C4-2B (cell line): ENCODE measurements at regions not wholly inside any gene's neighbourhood (a gene's known extent, or its start where the extent isn't known, plus 50 kb on each side); places are given as distances from the start of the nearest gene placed in this dataset.

Experiments
- H3K27ac ChIP-seq: fragments of 450-650 bp; 2 replicates; pipeline ENCODE4 v1.5.1; 2017
- ZFX ChIP-seq: fragments of 450-650 bp; IDR thresholded peaks from 2 replicates; pipeline ENCODE4 v1.6.1; 2017
- TF ChIP-seq, protein P1 (sequence below): fragments of 450-650 bp; conservative IDR thresholded peaks from 2 replicates; pipeline ENCODE4 v1.5.1; 2017; ENCODE audit warnings: mild to moderate bottlenecking

DNA sequence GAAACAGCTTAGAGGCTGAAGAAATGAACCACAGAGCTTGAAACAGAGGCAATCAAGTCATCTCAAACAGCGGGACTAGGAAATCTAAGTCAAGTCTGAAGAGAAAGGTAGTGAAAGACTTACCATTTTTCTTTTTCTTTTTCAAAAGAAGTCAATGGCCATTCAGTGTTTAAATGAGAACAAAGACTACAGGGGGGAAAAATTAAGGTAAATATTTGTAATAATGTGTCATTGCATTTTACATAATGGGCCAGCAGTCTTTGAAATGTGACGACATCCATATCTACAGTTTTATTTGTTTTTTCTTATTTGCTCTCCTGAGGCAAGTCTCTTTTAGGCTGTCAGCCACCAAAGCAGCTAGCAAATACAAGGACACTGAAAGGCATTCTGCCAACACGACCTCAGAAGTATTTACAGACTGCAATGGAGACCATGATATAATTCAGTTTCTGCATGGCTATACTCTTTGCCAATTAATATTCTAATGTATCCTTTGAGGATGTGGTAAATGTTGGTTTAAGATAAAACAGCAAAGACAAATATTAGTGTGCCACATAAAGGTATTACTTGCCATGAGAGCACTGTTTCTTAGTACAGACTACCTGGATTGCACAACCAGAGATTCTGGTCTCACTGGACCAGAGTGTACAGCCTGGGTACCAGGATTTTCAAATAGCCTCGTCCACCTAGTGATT is 307.0 kb upstream of the THBS1 start:
- TF ChIP-seq ZFX: no peak
- TF ChIP-seq, protein P1, sequence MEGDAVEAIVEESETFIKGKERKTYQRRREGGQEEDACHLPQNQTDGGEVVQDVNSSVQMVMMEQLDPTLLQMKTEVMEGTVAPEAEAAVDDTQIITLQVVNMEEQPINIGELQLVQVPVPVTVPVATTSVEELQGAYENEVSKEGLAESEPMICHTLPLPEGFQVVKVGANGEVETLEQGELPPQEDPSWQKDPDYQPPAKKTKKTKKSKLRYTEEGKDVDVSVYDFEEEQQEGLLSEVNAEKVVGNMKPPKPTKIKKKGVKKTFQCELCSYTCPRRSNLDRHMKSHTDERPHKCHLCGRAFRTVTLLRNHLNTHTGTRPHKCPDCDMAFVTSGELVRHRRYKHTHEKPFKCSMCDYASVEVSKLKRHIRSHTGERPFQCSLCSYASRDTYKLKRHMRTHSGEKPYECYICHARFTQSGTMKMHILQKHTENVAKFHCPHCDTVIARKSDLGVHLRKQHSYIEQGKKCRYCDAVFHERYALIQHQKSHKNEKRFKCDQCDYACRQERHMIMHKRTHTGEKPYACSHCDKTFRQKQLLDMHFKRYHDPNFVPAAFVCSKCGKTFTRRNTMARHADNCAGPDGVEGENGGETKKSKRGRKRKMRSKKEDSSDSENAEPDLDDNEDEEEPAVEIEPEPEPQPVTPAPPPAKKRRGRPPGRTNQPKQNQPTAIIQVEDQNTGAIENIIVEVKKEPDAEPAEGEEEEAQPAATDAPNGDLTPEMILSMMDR: no peak; the same call in 1 of the 2 replicates
- peak overlapping the region; percentile 91 for H3K27ac ChIP-seq

- peak overlapping the region; percentile 91 for H3K27ac ChIP-seq
- TF ChIP-seq ZFX: no peak
- TF ChIP-seq, protein P1: no peak
Observed at GRCh38 chr15:39275066-39275465, 305.8 kb upstream of the THBS1 start.

GRCh38 chr15:39279311-39279710 is 301.6 kb upstream of the THBS1 start:
- no peak overlapping the region for H3K27ac ChIP-seq
- TF ChIP-seq, protein P1: no peak

DNA sequence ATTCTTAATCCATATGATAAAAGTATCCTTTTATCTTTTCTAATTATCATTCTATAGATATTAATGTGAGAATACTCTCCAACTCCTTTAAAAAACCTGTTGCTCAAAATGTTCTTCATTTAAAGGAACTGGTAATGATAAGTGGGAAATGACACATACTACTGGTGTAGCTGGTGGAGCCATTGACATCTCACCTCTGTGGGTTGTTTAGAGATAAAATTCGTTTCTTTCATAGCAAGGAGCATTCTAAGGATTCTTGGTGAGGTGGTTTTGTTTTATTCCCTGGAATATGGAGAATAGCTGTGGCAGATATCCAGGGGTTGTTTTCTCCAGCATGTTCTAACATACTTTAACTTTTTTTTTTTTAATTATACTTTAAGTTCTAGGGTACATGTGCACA is 299.8 kb upstream of the THBS1 start:
- TF ChIP-seq ZFX: no peak
- TF ChIP-seq, protein P1: no peak
- no peak overlapping the region for H3K27ac ChIP-seq

GRCh38 chr15:39282663-39283208 is 298.1 kb upstream of the THBS1 start:
- TF ChIP-seq ZFX: no peak
- TF ChIP-seq, protein P1: no peak
- no peak overlapping the region for H3K27ac ChIP-seq

DNA sequence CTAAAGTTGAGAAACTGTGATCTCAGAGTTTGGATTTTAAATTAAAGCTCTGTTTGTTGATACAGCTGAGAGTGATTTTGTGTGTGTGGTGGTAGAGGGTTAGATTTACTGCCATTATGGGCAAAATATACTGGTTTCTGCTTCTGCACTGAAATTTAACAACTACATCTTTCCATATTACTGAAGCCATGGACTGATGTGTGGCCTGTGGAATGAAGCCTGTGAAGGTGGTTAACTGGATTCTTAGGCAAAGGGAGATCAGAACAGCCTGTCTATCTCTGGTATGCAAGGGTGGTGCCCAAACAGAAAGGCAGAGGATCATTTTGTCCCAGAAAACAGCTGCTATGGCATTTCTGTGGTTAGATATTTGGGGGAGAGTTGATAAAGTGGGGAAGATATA is 297.3 kb upstream of the THBS1 start:
- no peak for TF ChIP-seq ZFX
- TF ChIP-seq, protein P1: no peak
- no peak overlapping the region for H3K27ac ChIP-seq

DNA sequence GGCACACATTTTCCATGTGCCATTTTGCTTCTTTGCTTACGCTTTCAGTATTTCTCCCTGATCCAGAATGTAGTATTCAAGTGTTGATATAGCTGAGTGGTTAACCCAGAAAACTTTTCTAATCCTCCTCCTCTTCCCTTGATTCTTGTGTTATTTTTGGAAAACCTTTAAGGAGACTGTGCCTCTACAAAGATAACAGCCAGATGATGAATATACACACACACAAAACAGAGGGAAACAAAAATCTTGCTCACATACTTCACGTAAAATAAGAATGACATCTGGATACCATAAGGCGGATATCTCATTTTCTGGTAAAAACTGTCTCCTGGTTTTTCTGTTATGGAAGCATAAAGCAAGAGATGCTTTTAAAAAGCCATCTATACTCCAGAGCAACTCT is 295.8 kb upstream of the THBS1 start:
- TF ChIP-seq, protein P1: no peak
- no peak for TF ChIP-seq ZFX
- H3K27ac ChIP-seq: no peak overlapping the region
